ENCODE measurements at regions not wholly inside any gene's neighbourhood (a gene's known extent, or its start where the extent isn't known, plus 50 kb on each side); places are given as distances from the start of the nearest gene placed in this dataset.

DNA sequence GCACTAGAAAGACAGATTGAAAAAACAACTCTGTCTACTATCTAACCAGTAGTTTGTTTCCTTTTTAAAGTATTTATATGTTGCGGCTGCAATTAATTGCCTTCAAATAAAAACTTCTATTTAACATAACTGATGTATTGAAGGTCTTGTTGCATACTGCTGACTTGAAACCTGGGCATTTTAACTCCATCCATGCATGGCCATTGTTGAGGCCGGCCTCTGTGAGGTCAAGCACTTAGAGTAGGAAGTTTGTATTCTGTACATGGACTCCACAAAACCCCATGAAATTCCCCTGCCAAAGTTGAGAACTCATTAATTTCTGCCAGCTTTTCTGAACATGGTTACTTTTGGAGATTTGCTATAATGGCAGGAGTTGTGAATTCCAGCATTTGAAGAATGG, 150.6 kb downstream of the GAS1 start:
- TF ChIP-seq GATA2 (IDR thresholded peaks at IDR 0.05; ENCODE audit: low read depth, low read length) (no peak), GATA3 (IDR thresholded peaks at IDR 0.05; ENCODE audit: low read depth, low read length) (no peak)
